MM.1S (cell line): ENCODE measurements at regions not wholly inside any gene's neighbourhood (a gene's known extent, or its start where the extent isn't known, plus 50 kb on each side); places are given as distances from the start of the nearest gene placed in this dataset.
"Not testable (repeated sequence)": the region's sequence is repeated elsewhere in the genome, so short reads cannot be mapped to it uniquely, and the experiment has no call there.

ENCODE experiments used
- DNase-seq: peaks from one replicate; pipeline ENCODE4 v3.0.0-alpha.2; 2015
- H2AFZ ChIP-seq: fragments of 300-600 bp; sonication (generic); 2 replicates; pipeline ENCODE4 v1.6.0; 2016; ENCODE audit warnings: antibody characterized with exemption, low read length
- H3F3A ChIP-seq: fragments of 300-600 bp; sonication (generic); 2 replicates; pipeline ENCODE4 v1.6.1; 2016; ENCODE audit warnings: mild to moderate bottlenecking, antibody characterized with exemption, low read length, moderate library complexity, mixed read lengths; ENCODE audit not compliant: insufficient read depth
- H3K27ac ChIP-seq: fragments of 300-600 bp; sonication (generic); 2 replicates; pipeline ENCODE4 v1.5.1; 2016; ENCODE audit warnings: mild to moderate bottlenecking, low read length
- H3K27me3 ChIP-seq: fragments of 300-600 bp; sonication (generic); replicated peaks from 2 replicates; pipeline ENCODE4 v1.6.0; 2016; ENCODE audit warnings: low read length; ENCODE audit not compliant: insufficient read depth
- H3K36me3 ChIP-seq: fragments of 300-600 bp; sonication (generic); replicated peaks from 2 replicates; pipeline ENCODE4 v1.6.1; 2016; ENCODE audit warnings: mild to moderate bottlenecking, low read length, mixed read lengths; ENCODE audit not compliant: insufficient read depth
- H3K4me1 ChIP-seq: fragments of 300-600 bp; sonication (generic); 2 replicates; pipeline ENCODE4 v1.6.1; 2016; ENCODE audit warnings: low read length, mixed read lengths
- H3K4me2 ChIP-seq: fragments of 300-600 bp; sonication (generic); 2 replicates; pipeline ENCODE4 v1.6.0; 2016; ENCODE audit warnings: low read depth, low read length
- H3K4me3 ChIP-seq: fragments of 300-600 bp; sonication (generic); 2 replicates; pipeline ENCODE4 v1.5.1; 2016; ENCODE audit warnings: low read length, mixed read lengths
- H3K79me2 ChIP-seq: fragments of 300-600 bp; sonication (generic); 2 replicates; pipeline ENCODE4 v1.6.1; 2016; ENCODE audit warnings: mixed run types, low read length, mixed read lengths
- H3K9ac ChIP-seq: fragments of 300-600 bp; sonication (generic); 2 replicates; pipeline ENCODE4 v1.6.1; 2016; ENCODE audit warnings: low read length, mixed read lengths
- H3K9me2 ChIP-seq: fragments of 300-600 bp; sonication (generic); replicated peaks from 2 replicates; pipeline ENCODE4 v1.6.1; 2016; ENCODE audit warnings: mild to moderate bottlenecking, low read length, mixed read lengths; ENCODE audit not compliant: insufficient read depth
- H3K9me3 ChIP-seq: fragments of 300-600 bp; sonication (generic); replicated peaks from 2 replicates; pipeline ENCODE4 v1.6.1; 2016; ENCODE audit warnings: mild to moderate bottlenecking, low read length, mixed read lengths; ENCODE audit not compliant: insufficient read depth
- H4K20me1 ChIP-seq: fragments of 300-600 bp; sonication (generic); 2 replicates; pipeline ENCODE4 v1.6.1; 2016; ENCODE audit warnings: mild to moderate bottlenecking, low read length, moderate library complexity, mixed read lengths; ENCODE audit not compliant: insufficient read depth
- EZH2 ChIP-seq: fragments of 300-600 bp; sonication (generic); optimal IDR thresholded peaks from 2 replicates; pipeline ENCODE3; 2017; ENCODE audit warnings: low read depth, mild to moderate bottlenecking, antibody characterized with exemption, low read length, mixed read lengths
- EZH2phosphoT487 ChIP-seq: fragments of 300-600 bp; sonication (generic); IDR thresholded peaks from 2 replicates; pipeline ENCODE4 v1.6.1; 2018; ENCODE audit warnings: antibody characterized with exemption, low read length
- TF ChIP-seq, protein P1 (sequence below): fragments of 300-600 bp; sonication (generic); IDR thresholded peaks from 2 replicates; pipeline ENCODE4 v1.5.1; 2016; ENCODE audit warnings: antibody characterized with exemption, low read length, mixed read lengths

DNA sequence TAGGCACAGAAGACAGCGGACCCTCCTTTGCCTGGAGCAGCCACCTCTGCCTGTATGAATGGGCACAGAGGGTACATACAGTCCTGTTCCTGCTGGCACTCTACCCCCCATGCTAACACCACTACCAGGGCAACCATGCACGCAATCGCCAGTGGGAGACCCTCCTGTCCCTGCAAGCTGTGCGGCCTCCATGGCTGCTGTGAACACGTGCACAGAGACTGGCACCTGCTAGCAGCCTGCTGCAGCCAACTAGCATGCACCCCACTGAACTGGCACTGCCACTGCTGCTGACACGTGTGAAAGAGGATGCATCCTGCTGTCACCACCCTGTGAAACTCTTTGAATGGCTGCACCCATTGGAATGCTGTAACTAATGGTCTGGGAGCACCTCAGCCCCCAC, 885.2 kb upstream of the ARRDC3 start:
- H3K4me3 ChIP-seq = no peak overlapping the region
- H3K79me2 ChIP-seq = no peaks in the 10 kb centered on the region
- H2AFZ ChIP-seq = no peak overlapping the region
- no peak overlapping the region for H3K9ac ChIP-seq
- no peak overlapping the region for H3K27ac ChIP-seq
- no peaks in the 10 kb centered on the region for H3K9me3 ChIP-seq
- no peak overlapping the region for H3K4me2 ChIP-seq
- no peaks in the 10 kb centered on the region for H3K36me3 ChIP-seq
- TF ChIP-seq EZH2phosphoT487 = no peak
- no peaks in the 10 kb centered on the region for H4K20me1 ChIP-seq
- no peak for DNase-seq
- H3F3A ChIP-seq = no peaks in the 10 kb centered on the region
- no peaks in the 10 kb centered on the region for H3K4me1 ChIP-seq
- no peaks in the 10 kb centered on the region for H3K9me2 ChIP-seq
- H3K27me3 ChIP-seq = no peaks in the 10 kb centered on the region

DNA sequence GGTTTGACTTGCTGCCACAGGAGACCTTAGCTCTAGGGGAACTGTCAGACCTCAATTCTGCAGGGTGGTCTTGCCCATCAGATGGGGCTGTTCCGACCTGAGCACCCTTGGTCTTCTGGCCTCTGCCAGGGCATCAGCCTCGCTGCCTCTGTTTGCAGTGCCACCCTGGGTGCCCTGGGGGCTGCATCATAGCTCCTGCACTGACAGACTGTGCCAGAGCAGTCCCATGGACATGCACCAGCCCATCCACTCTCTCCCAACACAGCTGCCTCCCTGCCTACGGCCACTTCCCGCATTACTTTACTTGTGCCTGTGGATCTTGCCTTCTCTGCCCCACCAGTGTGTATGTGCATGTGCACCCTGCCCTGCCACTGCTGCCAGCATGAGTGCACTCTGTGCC, 884.7 kb upstream of the ARRDC3 start:
- TF ChIP-seq EZH2 (no peak), EZH2phosphoT487 (no peak)
- TF ChIP-seq, protein P1, sequence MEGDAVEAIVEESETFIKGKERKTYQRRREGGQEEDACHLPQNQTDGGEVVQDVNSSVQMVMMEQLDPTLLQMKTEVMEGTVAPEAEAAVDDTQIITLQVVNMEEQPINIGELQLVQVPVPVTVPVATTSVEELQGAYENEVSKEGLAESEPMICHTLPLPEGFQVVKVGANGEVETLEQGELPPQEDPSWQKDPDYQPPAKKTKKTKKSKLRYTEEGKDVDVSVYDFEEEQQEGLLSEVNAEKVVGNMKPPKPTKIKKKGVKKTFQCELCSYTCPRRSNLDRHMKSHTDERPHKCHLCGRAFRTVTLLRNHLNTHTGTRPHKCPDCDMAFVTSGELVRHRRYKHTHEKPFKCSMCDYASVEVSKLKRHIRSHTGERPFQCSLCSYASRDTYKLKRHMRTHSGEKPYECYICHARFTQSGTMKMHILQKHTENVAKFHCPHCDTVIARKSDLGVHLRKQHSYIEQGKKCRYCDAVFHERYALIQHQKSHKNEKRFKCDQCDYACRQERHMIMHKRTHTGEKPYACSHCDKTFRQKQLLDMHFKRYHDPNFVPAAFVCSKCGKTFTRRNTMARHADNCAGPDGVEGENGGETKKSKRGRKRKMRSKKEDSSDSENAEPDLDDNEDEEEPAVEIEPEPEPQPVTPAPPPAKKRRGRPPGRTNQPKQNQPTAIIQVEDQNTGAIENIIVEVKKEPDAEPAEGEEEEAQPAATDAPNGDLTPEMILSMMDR = no peak
- no peaks in the 10 kb centered on the region for H3K36me3 ChIP-seq

DNA sequence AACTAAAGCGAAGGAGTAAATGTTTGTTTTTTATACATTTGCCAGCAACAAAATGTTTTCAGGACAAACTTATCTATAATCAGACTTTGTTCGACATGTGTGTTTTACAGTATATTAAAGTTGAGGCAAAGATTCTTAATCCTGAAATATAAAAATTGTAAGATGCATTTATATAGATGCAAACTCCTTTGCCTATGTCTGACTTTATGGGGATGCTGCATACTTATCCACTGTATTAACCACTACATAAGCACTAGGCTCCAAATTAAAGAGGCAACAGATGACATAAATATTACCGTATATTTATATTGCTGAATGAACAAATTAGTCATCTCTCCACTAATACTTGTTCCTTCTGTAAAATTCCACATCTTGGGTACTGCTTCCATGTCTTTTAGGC, 882.7 kb upstream of the ARRDC3 start:
- H3K36me3 ChIP-seq = no peaks in the 10 kb centered on the region
- H3K4me3 ChIP-seq = no peak overlapping the region
- no peaks in the 10 kb centered on the region for H3K79me2 ChIP-seq
- DNase-seq = no peak
- no peaks in the 10 kb centered on the region for H3K27me3 ChIP-seq
- H3K9ac ChIP-seq = no peak overlapping the region
- H3K4me1 ChIP-seq = no peaks in the 10 kb centered on the region
- H4K20me1 ChIP-seq = no peaks in the 10 kb centered on the region
- no peak overlapping the region for H3K27ac ChIP-seq
- H3F3A ChIP-seq = no peaks in the 10 kb centered on the region
- TF ChIP-seq, protein P1 = no peak
- TF ChIP-seq EZH2phosphoT487 (no peak), EZH2 (no peak)
- H3K9me2 ChIP-seq = no peaks in the 10 kb centered on the region
- H3K4me2 ChIP-seq = no peak overlapping the region
- no peaks in the 10 kb centered on the region for H3K9me3 ChIP-seq
- H2AFZ ChIP-seq = no peak overlapping the region

More for the DNA sequence above, 884.7 kb upstream of the ARRDC3 start:
- H3K9ac ChIP-seq = no peak overlapping the region
- no peaks in the 10 kb centered on the region for H3K4me1 ChIP-seq
- H3K27ac ChIP-seq = no peak overlapping the region
- H3K27me3 ChIP-seq = no peaks in the 10 kb centered on the region
- no peak overlapping the region for H3K4me2 ChIP-seq
- H3K9me2 ChIP-seq = no peaks in the 10 kb centered on the region
- no peaks in the 10 kb centered on the region for H4K20me1 ChIP-seq
- H3K9me3 ChIP-seq = no peaks in the 10 kb centered on the region
- no peaks in the 10 kb centered on the region for H3F3A ChIP-seq
- no peak for DNase-seq
- H3K79me2 ChIP-seq = no peaks in the 10 kb centered on the region
- H3K4me3 ChIP-seq = no peak overlapping the region
- H2AFZ ChIP-seq = no peak overlapping the region

DNA sequence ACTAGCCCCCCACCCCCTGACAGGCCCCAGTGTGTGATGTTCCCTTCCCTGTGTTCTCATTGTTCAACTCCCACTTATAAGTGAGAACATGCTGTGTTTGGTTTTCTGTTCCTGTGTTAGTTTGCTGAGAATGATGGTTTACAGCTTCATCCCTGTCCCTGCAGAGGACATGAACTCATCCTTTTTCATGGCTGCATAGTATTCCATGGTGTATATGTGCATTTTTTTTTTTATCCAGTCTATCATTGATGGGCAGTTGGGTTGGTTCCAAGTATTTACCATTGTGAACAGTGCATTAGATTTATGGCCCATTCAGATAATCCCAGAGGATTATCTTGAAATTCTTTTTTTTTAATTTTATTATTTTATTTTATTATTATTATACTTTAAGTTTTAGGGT, 872.5 kb upstream of the ARRDC3 start:
- not testable (repeated sequence) for H3K27ac ChIP-seq, H4K20me1 ChIP-seq, H2AFZ ChIP-seq, H3K27me3 ChIP-seq, H3K4me3 ChIP-seq, DNase-seq, H3K36me3 ChIP-seq, H3K4me2 ChIP-seq, H3K9me3 ChIP-seq, H3K9me2 ChIP-seq, H3K9ac ChIP-seq, H3K79me2 ChIP-seq, H3K4me1 ChIP-seq, H3F3A ChIP-seq
